H1 (cell line): ENCODE measurements at regions not wholly inside any gene's neighbourhood (a gene's known extent, or its start where the extent isn't known, plus 50 kb on each side); places are given as distances from the start of the nearest gene placed in this dataset.

Experiments used
- CTCF ChIA-PET: fragments of 300-600 bp; sonication (Branson Sonifier 250); formaldehyde crosslinking; loops from one replicate; lab custom pipeline; 2021; ENCODE audit not compliant: partially characterized antibody; lab: Charles Lee
- POLR2A ChIA-PET: fragments of 300-600 bp; sonication (Branson Sonifier 250); formaldehyde crosslinking; loops from one replicate; lab custom pipeline; 2021; ENCODE audit warnings: inconsistent platforms; ENCODE audit not compliant: partially characterized antibody; lab: Charles Lee
- DNase-seq, 2 experiments: peaks; one replicate each; pipeline versions ENCODE4 v3.0.0 to v3.0.0-alpha.2; 2010 to 2022; ENCODE audit warnings: low spot score in 2 of 2, low read depth in 1 of 2, mixed read lengths in 1 of 2
- FAIRE-seq: peaks from 2 replicates; lab custom pipeline; 2011; peaks lifted over from hg19 to GRCh38; lab: Jason Lieb, UNC
- H2AFZ ChIP-seq: 2 replicates; pipeline ENCODE4 v1.8.1; 2012; ENCODE audit warnings: low read length, inconsistent platforms
- H2AK5ac ChIP-seq: 2 replicates; pipeline ENCODE4 v1.6.1; 2013; ENCODE audit warnings: low read depth, low read length
- H2BK120ac ChIP-seq: replicated peaks from 2 replicates; pipeline ENCODE3; 2013; ENCODE audit warnings: low read depth, low read length, inconsistent platforms
- H2BK12ac ChIP-seq: 2 replicates; pipeline ENCODE4 v1.6.1; 2013; ENCODE audit warnings: low read depth, low read length
- H2BK15ac ChIP-seq: 2 replicates; pipeline ENCODE4 v1.6.1; 2013; ENCODE audit warnings: low read length
- H2BK20ac ChIP-seq: 2 replicates; pipeline ENCODE4 v1.6.1; 2013; ENCODE audit warnings: low read length
- H2BK5ac ChIP-seq: 2 replicates; pipeline ENCODE4 v1.6.1; 2013; ENCODE audit warnings: low read depth, low read length
- H3K14ac ChIP-seq: 2 replicates; pipeline ENCODE4 v1.6.1; 2013; ENCODE audit warnings: inconsistent platforms; ENCODE audit not compliant: insufficient read length
- H3K18ac ChIP-seq: 2 replicates; pipeline ENCODE4 v1.6.1; 2013; ENCODE audit warnings: low read length; ENCODE audit errors: extremely low read depth
- H3K23ac ChIP-seq: 2 replicates; pipeline ENCODE4 v1.6.1; 2013; ENCODE audit warnings: inconsistent platforms; ENCODE audit not compliant: insufficient read length
- H3K23me2 ChIP-seq: 2 replicates; pipeline ENCODE4 v1.6.1; 2013; ENCODE audit warnings: low read depth, low read length
- H3K27ac ChIP-seq: 2 replicates; pipeline ENCODE4 v1.6.1; 2011; ENCODE audit warnings: low read depth, low read length, inconsistent platforms
- H3K27me3 ChIP-seq, 4 experiments: replicated peaks in 1 of 4; 1 replicate in 1 of 4; 2 replicates in 3 of 4; pipeline versions ENCODE4 v1.6.1 to v1.8.1; 2011 to 2013; ENCODE audit warnings: low read length in 3 of 4, mild to moderate bottlenecking in 3 of 4, inconsistent platforms in 2 of 4, mixed read lengths in 2 of 4, moderate library complexity in 1 of 4; ENCODE audit not compliant: control insufficient read depth in 3 of 4, insufficient read depth in 3 of 4; ENCODE audit errors: extremely low read depth in 1 of 4
- H3K36me3 ChIP-seq, 4 experiments: 2 replicates each; pipeline versions ENCODE4 v1.6.1 to v1.8.1; 2011 to 2013; ENCODE audit warnings: mild to moderate bottlenecking in 4 of 4, low read length in 3 of 4, moderate library complexity in 2 of 4, control low read depth in 1 of 4, inconsistent platforms in 1 of 4; ENCODE audit not compliant: insufficient read depth in 4 of 4, control insufficient read depth in 2 of 4
- H3K4ac ChIP-seq: replicated peaks from 2 replicates; pipeline ENCODE3; 2013; ENCODE audit warnings: low read length, low read depth, mixed read lengths, inconsistent platforms; ENCODE audit not compliant: insufficient read length
- H3K4me1 ChIP-seq, 4 experiments: replicated peaks in 1 of 4; 1 replicate in 1 of 4; 2 replicates in 3 of 4; pipeline versions ENCODE4 v1.6.1 to v1.8.1; 2011 to 2013; ENCODE audit warnings: low read length in 3 of 4, inconsistent platforms in 2 of 4, mixed read lengths in 1 of 4; ENCODE audit not compliant: insufficient read depth in 4 of 4, control insufficient read depth in 3 of 4
- H3K4me2 ChIP-seq, 2 experiments: 2 replicates each; pipeline versions ENCODE4 v1.6.1 to v1.8.1; 2011 to 2013; ENCODE audit warnings: low read depth in 2 of 2, low read length in 2 of 2, control low read depth in 1 of 2, inconsistent platforms in 1 of 2, mild to moderate bottlenecking in 1 of 2; ENCODE audit not compliant: insufficient read depth in 1 of 2
- H3K4me3 ChIP-seq, 4 experiments: fragments of 200-600, 300-600 bp in 1 of 4; sonication (generic), shearing (Covaris generic), sonication (Bioruptor Twin) in 1 of 4; 2 replicates each; pipeline versions ENCODE4 v1.5.1 to v1.8.1; 2011 to 2016; ENCODE audit warnings: low read length in 4 of 4, low read depth in 3 of 4, control low read depth in 2 of 4, inconsistent platforms in 2 of 4, mild to moderate bottlenecking in 2 of 4, mixed read lengths in 1 of 4, moderate library complexity in 1 of 4; ENCODE audit not compliant: insufficient read depth in 2 of 4; ENCODE audit errors: extremely low read depth in 1 of 4
- H3K56ac ChIP-seq: replicated peaks from 2 replicates; pipeline ENCODE3; 2013; ENCODE audit warnings: low read depth, mild to moderate bottlenecking, mixed read lengths, low read length, inconsistent platforms; ENCODE audit not compliant: insufficient read length
- H3K79me1 ChIP-seq: 2 replicates; pipeline ENCODE4 v1.6.1; 2013; ENCODE audit warnings: low read depth, low read length, control low read depth
- H3K79me2 ChIP-seq, 2 experiments: 2 replicates each; pipeline versions ENCODE4 v1.6.1 to v1.8.1; 2012 to 2013; ENCODE audit warnings: low read length in 2 of 2, mild to moderate bottlenecking in 2 of 2, inconsistent platforms in 1 of 2; ENCODE audit not compliant: insufficient read depth in 2 of 2, control insufficient read depth in 1 of 2
- H3K9ac ChIP-seq, 4 experiments: replicated peaks in 1 of 4; 1 replicate in 1 of 4; 2 replicates in 3 of 4; pipeline versions ENCODE4 v1.6.1 to v1.8.1; 2011 to 2013; ENCODE audit warnings: low read depth in 3 of 4, low read length in 3 of 4, control low read depth in 2 of 4, mild to moderate bottlenecking in 2 of 4, moderate library complexity in 2 of 4, inconsistent platforms in 1 of 4; ENCODE audit errors: extremely low read depth in 1 of 4
- H3K9me3 ChIP-seq, 2 experiments: 2 replicates each; pipeline versions ENCODE4 v1.6.1 to v1.8.1; 2012 to 2013; ENCODE audit warnings: mild to moderate bottlenecking in 2 of 2, moderate library complexity in 2 of 2, control low read depth in 1 of 2, inconsistent platforms in 1 of 2, low read depth in 1 of 2, low read length in 1 of 2, mixed read lengths in 1 of 2; ENCODE audit not compliant: insufficient read depth in 2 of 2
- H4K20me1 ChIP-seq, 2 experiments: replicated peaks in 1 of 2; 2 replicates each; pipeline versions ENCODE3 to v1.8.1; 2011 to 2013; ENCODE audit warnings: inconsistent platforms in 2 of 2, low read length in 2 of 2, mild to moderate bottlenecking in 1 of 2; ENCODE audit not compliant: insufficient read depth in 2 of 2, control insufficient read depth in 1 of 2
- H4K5ac ChIP-seq: 2 replicates; pipeline ENCODE4 v1.6.1; 2013; ENCODE audit warnings: low read length, low read depth, mixed read lengths, inconsistent platforms; ENCODE audit not compliant: insufficient read length
- H4K8ac ChIP-seq: 2 replicates; pipeline ENCODE4 v1.8.0; 2013; ENCODE audit warnings: mild to moderate bottlenecking, moderate library complexity, low read length, inconsistent platforms; ENCODE audit not compliant: insufficient read depth; ENCODE audit errors: extremely low read depth
- H4K91ac ChIP-seq: replicated peaks from 2 replicates; pipeline ENCODE3; 2013; ENCODE audit warnings: low read length, mixed read lengths, inconsistent platforms; ENCODE audit not compliant: insufficient read length
- EP300 ChIP-seq, 2 experiments: IDR thresholded peaks; 1 replicate in 1 of 2; 2 replicates in 1 of 2; pipeline ENCODE4 v1.6.1; 2011 to 2012; ENCODE audit warnings: low read depth in 2 of 2, low read length in 2 of 2, mild to moderate bottlenecking in 2 of 2, borderline replicate concordance in 1 of 2, inconsistent platforms in 1 of 2, moderate library complexity in 1 of 2
- TCF12 ChIP-seq: IDR thresholded peaks from 2 replicates; pipeline ENCODE4 v1.6.1; 2011; ENCODE audit warnings: low read depth, mild to moderate bottlenecking, low read length
- WGBS, 2 experiments: shearing (Covaris generic) in 1 of 2; methylation state at CpG; one replicate each; pipeline versions ENCODE4 v1.1.6 to v1.1.7; 2013 to 2015; ENCODE audit warnings: low lambda C conversion rate in 2 of 2, mixed read lengths in 2 of 2, inconsistent platforms in 1 of 2, low coverage in 1 of 2, missing lambda C conversion rate in 1 of 2; ENCODE audit not compliant: insufficient replicate concordance in 2 of 2, insufficient coverage in 1 of 2, insufficient read length in 1 of 2; ENCODE audit errors: extremely low coverage in 1 of 2, missing lambda C conversion rate in 1 of 2; 5-methylcytosine and 5-hydroxymethylcytosine counted together

DNA sequence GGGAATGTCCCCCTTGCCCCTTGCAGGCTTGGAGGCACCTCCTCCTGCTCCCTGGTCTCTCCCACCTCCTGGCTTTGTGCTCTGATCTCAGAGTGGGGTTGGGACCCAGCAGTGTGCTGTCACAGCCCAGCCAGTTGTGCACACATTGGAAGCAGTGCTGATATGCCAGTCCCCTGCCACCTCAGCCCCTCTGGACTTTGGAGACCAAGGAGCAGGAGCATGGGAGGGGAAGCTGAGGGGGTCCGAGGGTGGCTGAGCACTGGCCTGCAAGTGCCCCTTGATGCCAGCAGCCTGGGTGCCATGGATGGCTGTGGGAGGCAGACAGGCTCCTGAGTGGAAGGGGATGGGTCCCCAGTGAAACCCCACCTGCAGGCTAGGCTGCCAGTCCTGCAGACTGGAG is 235.4 kb downstream of the ZNF716 start:
- H3K27ac ChIP-seq, result no peak overlapping the region
- no peak for FAIRE-seq
- ChIA-PET CTCF (no interaction called here), POLR2A (no interaction called here)
- no peak overlapping the region for H3K4me2 ChIP-seq
- H2AK5ac ChIP-seq, result no peak overlapping the region
- no peaks in the 10 kb centered on the region for H3K4me1 ChIP-seq
- no peak overlapping the region for H4K91ac ChIP-seq
- H3K36me3 ChIP-seq, result no peaks in the 10 kb centered on the region
- peaks cover 2 to 18% of the 10 kb centered on the region in 2 experiments; a peak in 3 of 4 replicates for H3K9me3 ChIP-seq
- no peak overlapping the region for H2BK5ac ChIP-seq
- H3K56ac ChIP-seq, result no peak overlapping the region
- no peaks in the 10 kb centered on the region for H3K79me2 ChIP-seq
- no peak overlapping the region for H3K4ac ChIP-seq
- no peak overlapping the region for H2AFZ ChIP-seq
- H2BK20ac ChIP-seq, result no peak overlapping the region
- H3K27me3 ChIP-seq, result no peaks in the 10 kb centered on the region
- no peak overlapping the region for H3K14ac ChIP-seq
- no peak overlapping the region for H3K9ac ChIP-seq
- H3K23me2 ChIP-seq, result no peaks in the 10 kb centered on the region
- no peak overlapping the region for H4K5ac ChIP-seq
- H4K8ac ChIP-seq, result no peak overlapping the region
- H2BK15ac ChIP-seq, result no peak overlapping the region
- 100% methylated on average over 1 of the region's 1 CpG; no CpG with 5 or more reads in 1 of the 2 experiments for WGBS, 2 experiments
- TF ChIP-seq EP300 (IDR thresholded peaks at IDR 0.05; ENCODE audit: borderline replicate concordance in 1 of 2, low read depth in 2 of 2, low read length in 2 of 2), result no peak
- no peak for TF ChIP-seq TCF12
- H3K23ac ChIP-seq, result no peak overlapping the region
- H4K20me1 ChIP-seq, result no peaks in the 10 kb centered on the region
- no peak overlapping the region for H2BK120ac ChIP-seq
- H2BK12ac ChIP-seq, result no peak overlapping the region
- H3K18ac ChIP-seq, result no peak overlapping the region
- H3K4me3 ChIP-seq, result no peak overlapping the region
- H3K79me1 ChIP-seq, result no peaks in the 10 kb centered on the region
- DNase-seq, result no peak
